HCT116 (cell line): ENCODE measurements at regions not wholly inside any gene's neighbourhood (a gene's known extent, or its start where the extent isn't known, plus 50 kb on each side); places are given as distances from the start of the nearest gene placed in this dataset.

Experiments
- ATAC-seq: fragments of 200-7000 bp; cut with Tn5 transposase; 2 replicates; pipeline ENCODE4 v1.9.1; 2020; ENCODE audit warnings: mild to moderate bottlenecking, moderate library complexity
- BruUV-seq: library from RNA; stranded (reverse); fragments of 400-500 nt; replicated peaks from 2 replicates; lab custom pipeline; 2021; lab: Mats Ljungman, UMichigan
- CTCF ChIA-PET: fragments of 300-600 bp; sonication (Branson Sonifier 250); formaldehyde crosslinking; loops from one replicate; lab custom pipeline; 2021; ENCODE audit warnings: antibody characterized with exemption; lab: Charles Lee
- POLR2A ChIA-PET: fragments of 300-600, 350-600 bp; sonication (Branson Sonifier 250); formaldehyde crosslinking; loops from one replicate; lab custom pipeline; 2021; ENCODE audit warnings: antibody characterized with exemption; lab: Charles Lee
- RAD21 ChIA-PET, 2 experiments: fragments of 300-600 bp; sonication (Branson Sonifier 250); formaldehyde crosslinking; loops; one replicate each; lab custom pipeline; 2023; ENCODE audit warnings: low total read pairs in 2 of 2; ENCODE audit not compliant: uncharacterized antibody in 2 of 2, unreplicated experiment in 2 of 2, low non-redundant PET in 1 of 2; lab: Charles Lee
- DNase-seq: peaks from one replicate; pipeline ENCODE4 v3.0.0-alpha.2; 2010; ENCODE audit warnings: low read depth, low spot score
- H2AFZ ChIP-seq: fragments of 200-600 bp; shearing (Covaris generic), sonication (generic); 2 replicates; pipeline ENCODE4 v1.6.1; 2017; ENCODE audit warnings: low read depth, mixed run types, mixed read lengths, antibody characterized with exemption, low read length; ENCODE audit not compliant: poor library complexity, severe bottlenecking
- H3K27ac ChIP-seq: 2 replicates; pipeline ENCODE4 v1.5.1; 2012; ENCODE audit warnings: low read depth, low read length
- H3K27me3 ChIP-seq: fragments of 200-600 bp; sonication (generic); 2 replicates; pipeline ENCODE4 v1.6.1; 2016; ENCODE audit warnings: mixed run types, low read length, mixed read lengths; ENCODE audit not compliant: insufficient read depth
- H3K36me3 ChIP-seq, 2 experiments: fragments of 200-500 bp in 1 of 2; fragments of 200-600 bp in 1 of 2; sonication (Bioruptor generic) in 1 of 2; sonication (generic) in 1 of 2; 2 replicates each; pipeline versions ENCODE4 v1.5.1 to v1.6.1; 2014 to 2016; ENCODE audit warnings: low read length in 2 of 2, inconsistent platforms in 1 of 2, mixed read lengths in 1 of 2, mixed run types in 1 of 2; ENCODE audit not compliant: insufficient read depth in 2 of 2, control insufficient read depth in 1 of 2
- H3K4me1 ChIP-seq, 2 experiments: fragments of 200-600 bp in 1 of 2; sonication (generic) in 1 of 2; 2 replicates each; pipeline versions ENCODE4 v1.5.1 to v1.6.1; 2012 to 2017; ENCODE audit warnings: low read length in 2 of 2, inconsistent platforms in 1 of 2, mild to moderate bottlenecking in 1 of 2, mixed read lengths in 1 of 2, mixed run types in 1 of 2, moderate library complexity in 1 of 2; ENCODE audit not compliant: insufficient read depth in 2 of 2, control insufficient read depth in 1 of 2
- H3K4me2 ChIP-seq: fragments of 200-600 bp; sonication (generic); 2 replicates; pipeline ENCODE4 v1.6.1; 2017; ENCODE audit warnings: mixed run types, low read length, mixed read lengths
- H3K4me3 ChIP-seq, 2 experiments: fragments of 200-600 bp in 1 of 2; sonication (generic) in 1 of 2; replicated peaks in 1 of 2; 2 replicates each; pipeline ENCODE4 v1.5.1; 2011 to 2016; ENCODE audit warnings: low read length in 2 of 2, control low read depth in 1 of 2, low read depth in 1 of 2, mild to moderate bottlenecking in 1 of 2, mixed read lengths in 1 of 2, mixed run types in 1 of 2
- H3K79me2 ChIP-seq: fragments of 200-600 bp; sonication (generic); 2 replicates; pipeline ENCODE4 v1.6.1; 2017; ENCODE audit warnings: mild to moderate bottlenecking, mixed run types, low read length, moderate library complexity, mixed read lengths; ENCODE audit not compliant: insufficient read depth
- H3K9ac ChIP-seq: fragments of 200-600 bp; sonication (generic); 2 replicates; pipeline ENCODE4 v1.6.1; 2016; ENCODE audit warnings: low read length, mixed read lengths
- H3K9me2 ChIP-seq: fragments of 200-600 bp; sonication (generic), shearing (Covaris generic); 2 replicates; pipeline ENCODE4 v1.6.1; 2017; ENCODE audit warnings: mixed run types, mild to moderate bottlenecking, moderate library complexity; ENCODE audit not compliant: insufficient read depth
- H3K9me3 ChIP-seq, 2 experiments: fragments of 200-500 bp in 1 of 2; fragments of 200-600 bp in 1 of 2; sonication (Bioruptor generic) in 1 of 2; sonication (generic) in 1 of 2; 2 replicates each; pipeline ENCODE4 v1.6.1; 2014 to 2017; ENCODE audit warnings: low read length in 2 of 2, mixed read lengths in 2 of 2, inconsistent platforms in 1 of 2, low read depth in 1 of 2, mild to moderate bottlenecking in 1 of 2, mixed run types in 1 of 2, moderate library complexity in 1 of 2; ENCODE audit not compliant: control insufficient read depth in 1 of 2, insufficient read depth in 1 of 2
- H4K20me1 ChIP-seq: fragments of 200-600 bp; sonication (generic), shearing (Covaris generic); 2 replicates; pipeline ENCODE4 v1.6.1; 2017; ENCODE audit warnings: mixed run types, mild to moderate bottlenecking, moderate library complexity; ENCODE audit not compliant: insufficient read depth
- CBX3 ChIP-seq: IDR thresholded peaks from 2 replicates; pipeline ENCODE4 v1.6.1; 2012; ENCODE audit warnings: low read depth
- EGR1 ChIP-seq: IDR thresholded peaks from 2 replicates; pipeline ENCODE4 v1.6.1; 2012; ENCODE audit warnings: low read depth
- ELF1 ChIP-seq: IDR thresholded peaks from 2 replicates; pipeline ENCODE4 v1.6.1; 2012; ENCODE audit warnings: low read depth, borderline replicate concordance
- EZH2 ChIP-seq: fragments of 200-600 bp; sonication (generic); IDR thresholded peaks from 2 replicates; pipeline ENCODE4 v1.6.1; 2017; ENCODE audit warnings: antibody characterized with exemption, mixed run types
- EZH2phosphoT487 ChIP-seq: fragments of 200-600 bp; IDR thresholded peaks from 2 replicates; pipeline ENCODE4 v1.6.1; 2018; ENCODE audit warnings: antibody characterized with exemption, borderline replicate concordance
- FOSL1 ChIP-seq: IDR thresholded peaks from 2 replicates; pipeline ENCODE4 v1.6.1; 2012; ENCODE audit warnings: low read depth
- JUND ChIP-seq: IDR thresholded peaks from 2 replicates; pipeline ENCODE4 v1.6.1; 2012
- POLR2AphosphoS5 ChIP-seq: IDR thresholded peaks from 2 replicates; pipeline ENCODE4 v1.6.1; 2011; ENCODE audit warnings: mild to moderate bottlenecking, low read depth, low read length, moderate library complexity
- SIN3A ChIP-seq: IDR thresholded peaks from 2 replicates; pipeline ENCODE4 v1.6.1; 2012; ENCODE audit warnings: low read depth
- SP1 ChIP-seq: IDR thresholded peaks from 2 replicates; pipeline ENCODE4 v1.6.1; 2012; ENCODE audit warnings: low read depth
- SRF ChIP-seq: IDR thresholded peaks from 2 replicates; pipeline ENCODE4 v1.6.1; 2012; ENCODE audit warnings: low read depth
- YY1 ChIP-seq: IDR thresholded peaks from 2 replicates; pipeline ENCODE4 v1.6.1; 2011; ENCODE audit warnings: low read length, low read depth, moderate library complexity, mild to moderate bottlenecking; ENCODE audit not compliant: insufficient replicate concordance; ENCODE audit errors: extremely low read depth
- ZNF274 ChIP-seq: fragments of 200-500 bp; sonication (Bioruptor generic); IDR thresholded peaks from 2 replicates; pipeline ENCODE4 v1.6.1; 2014; ENCODE audit warnings: mild to moderate bottlenecking, low read depth, low read length, inconsistent platforms
- intact Hi-C: fragments of 100-400 bp; cut with micrococcal nuclease; formaldehyde crosslinking; loops from 2 replicates; pipeline ENCODE4 v1.10.0; 2022
- TF ChIP-seq, protein P1 (sequence below): IDR thresholded peaks from 2 replicates; pipeline ENCODE4 v1.6.1; 2012
- TF ChIP-seq, protein P2 (sequence below): IDR thresholded peaks from 2 replicates; pipeline ENCODE4 v1.6.1; 2012

DNA sequence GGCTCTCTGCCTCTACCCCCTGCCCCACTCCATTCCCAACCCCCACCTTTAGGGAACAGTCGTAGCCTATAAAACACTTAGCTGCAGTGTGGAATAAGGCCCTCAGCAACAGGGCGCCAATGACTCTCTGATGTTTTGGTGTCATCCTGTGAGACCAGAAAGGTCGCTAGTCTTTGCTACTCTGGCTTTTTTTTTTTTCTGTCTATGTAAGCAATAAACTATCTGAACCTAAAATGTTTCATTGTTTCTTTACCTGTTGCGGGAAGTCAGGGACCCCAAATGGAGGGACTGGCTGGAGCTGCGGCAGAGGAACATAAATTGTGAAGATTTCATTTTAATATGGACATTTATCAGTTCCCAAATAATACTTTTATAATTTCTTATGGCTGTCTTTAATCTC, 154.6 kb downstream of the COPS8 start:
- Histone ChIP-seq H3K79me2 (no peaks in the 10 kb centered on the region), H3K4me3 (no peak overlapping the region), H3K9me3 (no peaks in the 10 kb centered on the region), H4K20me1 (no peaks in the 10 kb centered on the region), H2AFZ (no peak overlapping the region), H3K9me2 (no peaks in the 10 kb centered on the region), H3K9ac (no peak overlapping the region), H3K36me3 (no peaks in the 10 kb centered on the region), H3K4me2 (no peak overlapping the region), H3K27ac (no peak overlapping the region), H3K27me3 (no peaks in the 10 kb centered on the region), H3K4me1 (no peaks in the 10 kb centered on the region)
- no peak for ATAC-seq
- ChIA-PET RAD21 (no interaction called here), CTCF (no interaction called here), POLR2A (no interaction called here)
- BruUV-seq: no TSS peak
- DNase-seq: no peak
- TF ChIP-seq SP1 (no peak), FOSL1 (no peak), SIN3A (no peak), EGR1 (no peak), EZH2phosphoT487 (no peak), YY1 (no peak), EZH2 (no peak), SRF (no peak), ELF1 (no peak), ZNF274 (no peak), JUND (no peak), POLR2AphosphoS5 (no peak), CBX3 (no peak)
- TF ChIP-seq, protein P1, sequence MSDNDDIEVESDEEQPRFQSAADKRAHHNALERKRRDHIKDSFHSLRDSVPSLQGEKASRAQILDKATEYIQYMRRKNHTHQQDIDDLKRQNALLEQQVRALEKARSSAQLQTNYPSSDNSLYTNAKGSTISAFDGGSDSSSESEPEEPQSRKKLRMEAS: no peak
- TF ChIP-seq, protein P2, sequence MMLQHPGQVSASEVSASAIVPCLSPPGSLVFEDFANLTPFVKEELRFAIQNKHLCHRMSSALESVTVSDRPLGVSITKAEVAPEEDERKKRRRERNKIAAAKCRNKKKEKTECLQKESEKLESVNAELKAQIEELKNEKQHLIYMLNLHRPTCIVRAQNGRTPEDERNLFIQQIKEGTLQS: no peak
- intact Hi-C loops: no loop called here
